SK-N-DZ (cell line): ENCODE measurements at regions not wholly inside any gene's neighbourhood (a gene's known extent, or its start where the extent isn't known, plus 50 kb on each side); places are given as distances from the start of the nearest gene placed in this dataset.
"Not testable (repeated sequence)": the region's sequence is repeated elsewhere in the genome, so short reads cannot be mapped to it uniquely, and the experiment has no call there.

ENCODE experiments used
- DNase-seq: peaks from one replicate; pipeline ENCODE4 v3.0.0-alpha.2; 2015; ENCODE audit warnings: low spot score

GRCh38 chr20:39778847-39779604 lies 816.9 kb downstream of the DHX35 start:
- no peak for DNase-seq

DNA sequence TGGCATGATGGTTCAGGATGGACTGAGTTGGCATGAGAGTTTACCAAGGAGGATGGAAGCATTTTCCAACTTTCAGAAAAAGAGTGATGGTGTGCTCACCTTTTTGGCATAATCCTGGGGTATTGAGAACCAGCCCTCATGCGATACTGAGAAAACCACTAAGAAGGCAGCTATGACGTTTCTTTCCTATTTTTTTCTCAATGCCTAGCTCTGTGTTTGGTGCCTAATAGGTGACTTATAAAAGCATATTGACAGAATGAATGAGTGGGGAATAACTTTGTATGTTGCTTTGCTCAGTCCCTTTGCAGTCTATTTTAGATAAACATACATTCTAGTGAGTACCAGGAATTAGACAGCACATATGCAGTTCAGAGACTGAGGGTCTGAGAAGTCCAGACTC lies 816.3 kb downstream of the DHX35 start:
- DNase-seq: no peak

GRCh38 chr20:39777610-39778009 lies 815.5 kb downstream of the DHX35 start:
- DNase-seq: no peak

- no peak for DNase-seq
These were observed 813.0 kb downstream of the DHX35 start for GRCh38 chr20:39775110-39775509.

GRCh38 chr20:39773380-39774000 lies 811.3 kb downstream of the DHX35 start:
- DNase-seq: no peak

- DNase-seq: no peak
These were observed 805.2 kb downstream of the DHX35 start for GRCh38 chr20:39767352-39767751.

DNA sequence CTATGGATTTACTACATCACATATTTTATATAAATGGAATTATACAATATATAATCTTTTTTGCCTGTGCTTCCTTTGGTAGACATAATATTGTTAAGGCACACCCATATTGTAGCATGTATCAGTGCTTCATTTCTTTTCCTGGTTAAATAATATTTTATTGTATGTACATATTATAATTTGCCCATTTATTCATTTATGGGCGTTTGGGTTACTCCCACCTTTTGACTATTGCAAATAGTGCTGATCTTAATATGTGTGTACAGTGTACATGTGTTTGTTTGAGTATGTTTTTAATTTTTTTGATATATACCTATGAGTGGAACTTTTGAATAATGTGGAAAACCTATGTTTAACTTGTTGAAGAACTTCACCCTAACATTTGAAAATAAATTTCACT lies 804.2 kb downstream of the DHX35 start:
- DNase-seq: no peak

DNA sequence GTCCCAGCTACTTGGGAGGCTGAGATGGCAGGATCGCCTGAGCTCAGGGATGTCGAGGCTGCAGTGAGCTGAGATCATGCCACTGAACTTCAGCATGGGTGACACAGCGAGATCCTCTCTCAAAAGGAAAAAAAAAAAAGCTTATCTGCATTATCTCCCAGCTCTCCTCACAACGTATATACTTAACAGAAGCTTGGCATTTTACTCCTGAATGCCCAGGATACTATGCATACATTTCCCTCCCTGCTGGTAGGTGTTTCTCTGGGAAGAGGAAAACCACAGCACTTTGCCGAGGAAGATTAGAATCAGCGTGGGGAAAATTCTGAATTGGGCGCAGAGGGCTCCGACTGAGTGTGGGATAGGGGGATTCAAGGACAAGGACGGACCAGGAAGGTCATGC lies 800.6 kb downstream of the DHX35 start:
- DNase-seq: peak; percentile 18

GRCh38 chr20:39758876-39759275 lies 796.7 kb downstream of the DHX35 start:
- no peak for DNase-seq

- DNase-seq: no peak
These were observed 794.7 kb downstream of the DHX35 start for GRCh38 chr20:39756828-39757227.

DNA sequence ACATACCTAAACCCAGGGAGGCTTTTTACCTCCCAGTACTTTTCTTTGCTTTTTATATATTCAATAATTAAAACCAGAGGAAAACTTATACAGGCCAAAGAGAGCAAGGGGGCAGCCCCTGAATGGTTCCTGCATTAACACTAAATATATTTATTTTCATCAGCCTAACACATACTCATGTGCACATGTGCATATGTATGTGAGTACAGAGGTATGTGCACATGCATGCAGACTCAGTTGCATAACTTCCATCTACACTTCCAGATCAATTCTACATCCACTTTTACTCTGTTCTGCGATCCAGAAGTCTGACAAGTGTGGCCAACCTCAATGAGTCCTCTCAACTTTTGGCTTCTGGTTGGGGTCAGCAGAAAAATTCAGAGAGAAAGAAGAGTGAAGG lies 794.2 kb downstream of the DHX35 start:
- DNase-seq: no peak

GRCh38 chr20:39752262-39752876 lies 790.2 kb downstream of the DHX35 start:
- DNase-seq: no peak

GRCh38 chr20:39751557-39752137 lies 789.5 kb downstream of the DHX35 start:
- no peak for DNase-seq

GRCh38 chr20:39745380-39745779 lies 783.2 kb downstream of the DHX35 start:
- no peak for DNase-seq

DNA sequence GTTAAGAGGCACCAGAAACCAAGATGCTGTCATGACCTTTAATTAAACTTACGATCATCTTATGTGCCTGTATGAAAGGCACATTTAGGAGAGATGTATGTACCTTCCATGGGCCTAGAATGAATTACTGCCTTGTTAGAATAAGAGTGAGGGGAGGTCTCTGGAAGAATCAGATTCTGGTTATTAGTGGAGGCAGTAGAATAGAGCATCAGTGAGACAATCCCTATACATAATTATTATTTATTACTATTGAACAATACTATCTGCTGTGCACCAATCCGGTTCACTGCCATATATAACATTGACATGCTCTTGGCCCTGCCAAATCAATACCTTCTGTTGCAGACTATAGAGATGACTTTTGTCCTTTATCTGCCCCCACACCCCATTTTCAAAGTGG lies 776.5 kb downstream of the DHX35 start:
- no peak for DNase-seq

GRCh38 chr20:39736434-39737327 lies 774.5 kb downstream of the DHX35 start:
- DNase-seq: peak; percentile 30

DNA sequence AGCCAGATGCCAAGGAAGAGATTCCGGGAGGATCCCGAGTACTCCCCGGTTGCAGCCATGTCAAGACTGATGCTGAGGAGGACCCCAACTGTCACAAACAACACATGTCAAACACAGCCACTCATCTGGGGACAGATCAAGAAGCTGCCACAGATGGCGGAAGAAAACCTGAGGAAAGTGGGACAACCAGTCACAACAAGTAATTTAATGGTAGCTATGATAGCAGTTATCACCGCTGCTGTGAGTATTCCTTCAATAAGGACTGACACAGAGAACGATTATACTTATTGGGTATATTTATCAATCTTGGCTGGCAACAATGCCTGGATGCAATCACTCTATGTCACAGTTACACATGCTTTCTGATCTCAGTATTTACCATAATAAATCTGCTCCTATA lies 763.4 kb downstream of the DHX35 start:
- DNase-seq: not testable (repeated sequence)

GRCh38 chr20:39719293-39719692 lies 757.1 kb downstream of the DHX35 start:
- DNase-seq: no peak

DNA sequence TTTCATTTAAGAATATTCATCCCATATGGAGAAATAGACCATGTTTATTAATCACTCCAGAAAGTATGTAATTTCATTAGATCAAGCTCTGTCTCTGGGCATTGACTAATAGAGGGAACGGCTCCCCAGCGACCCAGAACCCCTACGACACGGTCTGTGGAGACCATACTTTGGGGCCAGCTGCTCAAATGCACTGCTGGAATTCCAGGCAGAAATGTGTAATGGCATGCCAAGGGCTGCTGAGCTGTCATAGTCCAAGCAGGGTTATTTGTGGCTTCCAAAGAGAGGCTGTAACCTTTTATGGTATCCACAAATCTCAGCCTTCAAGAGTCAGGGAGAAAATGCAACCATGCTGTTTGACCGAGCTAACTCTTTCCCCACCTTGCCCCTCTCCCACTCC lies 755.8 kb downstream of the DHX35 start:
- DNase-seq: no peak

DNA sequence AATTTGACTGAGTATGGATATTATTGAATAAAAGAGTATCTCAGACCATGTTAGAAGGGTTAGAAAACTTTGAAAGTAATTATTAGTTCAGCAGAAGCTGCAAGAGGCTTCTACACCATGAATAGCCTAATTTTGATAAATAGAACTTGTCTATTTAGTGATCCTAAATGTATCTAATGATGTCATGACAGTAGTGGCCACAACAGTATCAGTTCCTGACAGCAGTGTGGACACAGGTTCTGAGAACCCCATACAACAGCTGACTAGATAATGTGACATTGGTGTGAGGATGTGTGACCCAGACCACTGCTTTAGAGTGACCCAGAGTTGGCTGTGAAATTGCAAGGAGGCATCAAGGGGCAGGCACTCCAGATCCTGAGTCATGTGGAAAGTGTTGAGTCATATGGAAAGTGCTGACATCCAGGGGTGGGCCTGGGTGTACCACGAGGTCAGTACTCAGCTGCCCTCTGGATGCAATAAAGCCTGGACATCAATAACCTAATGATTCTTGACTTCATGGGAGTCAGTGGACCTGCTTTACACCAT lies 754.7 kb downstream of the DHX35 start:
- DNase-seq: no peak
